GM23248 (cell line): ENCODE measurements at regions not wholly inside any gene's neighbourhood (a gene's known extent, or its start where the extent isn't known, plus 50 kb on each side); places are given as distances from the start of the nearest gene placed in this dataset.

ENCODE experiments used
- EZH2 ChIP-seq: fragments of 200-600 bp; sonication (generic); IDR thresholded peaks from 2 replicates; pipeline ENCODE4 v1.6.1; 2018; ENCODE audit warnings: antibody characterized with exemption, mild to moderate bottlenecking; ENCODE audit not compliant: insufficient read depth, poor library complexity, severe bottlenecking
- EZH2phosphoT487 ChIP-seq: fragments of 200-600 bp; sonication (generic); IDR thresholded peaks from 2 replicates; pipeline ENCODE4 v1.6.1; 2018; ENCODE audit warnings: antibody characterized with exemption, moderate library complexity, mild to moderate bottlenecking, low read depth; ENCODE audit not compliant: insufficient read depth

GRCh38 chr12:76216585-76217472 is 131.4 kb downstream of the BBS10 start:
- no peak for TF ChIP-seq EZH2
- no peak for TF ChIP-seq EZH2phosphoT487
